ENCODE measurements at regions not wholly inside any gene's neighbourhood (a gene's known extent, or its start where the extent isn't known, plus 50 kb on each side); places are given as distances from the start of the nearest gene placed in this dataset.

DNA sequence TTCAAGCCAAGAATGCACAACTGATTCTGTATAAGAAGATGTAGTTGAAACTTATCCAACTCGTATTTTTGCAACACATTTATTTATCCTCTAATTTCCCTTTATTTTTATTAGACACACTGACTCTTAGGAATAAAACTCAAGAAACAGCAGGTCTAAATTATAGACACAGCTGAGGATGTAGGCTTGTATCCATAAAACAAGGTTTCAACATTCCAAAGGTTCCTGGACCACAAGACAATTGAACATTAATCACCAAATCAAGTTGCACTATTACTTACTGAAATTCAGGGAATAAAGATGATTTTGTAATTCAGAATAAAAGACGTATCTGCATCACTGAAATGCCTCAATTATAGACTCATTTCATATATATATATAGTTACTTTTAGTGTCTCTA is 683.5 kb upstream of the GRIA3 start:
- FAIRE-seq, result no peak

DNA sequence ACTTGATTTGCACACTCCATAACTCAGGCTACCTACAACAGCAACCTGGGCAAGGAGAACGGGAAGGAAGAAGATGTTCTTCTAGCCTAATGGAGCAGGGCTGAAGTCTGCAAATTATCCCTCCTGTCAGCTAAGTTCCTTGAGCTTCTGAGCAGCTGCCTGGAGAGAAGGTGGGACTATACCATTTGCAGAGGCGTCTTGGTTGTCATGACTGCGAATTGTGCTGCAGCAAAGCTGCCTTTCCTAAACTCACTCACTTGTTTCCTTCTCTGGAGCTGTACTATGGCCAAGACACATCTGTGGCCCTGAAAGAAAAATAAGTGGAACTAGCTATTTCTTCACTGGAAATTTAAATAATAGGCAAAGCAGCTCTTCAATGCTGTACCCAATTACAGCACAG is 682.4 kb upstream of the GRIA3 start:
- Histone ChIP-seq H3K27ac (ENCODE audit: control insufficient read depth, insufficient read depth, low read length) (no peak overlapping the region), H3K79me2 (ENCODE audit: control insufficient read depth, insufficient read depth, low read length) (no peaks in the 10 kb centered on the region), H3K27me3 (ENCODE audit: control insufficient read depth, extremely low read depth, insufficient read depth, low read length) (no peaks in the 10 kb centered on the region), H4K20me1 (ENCODE audit: control insufficient read depth, extremely low read depth, insufficient read depth, low read length) (no peaks in the 10 kb centered on the region), H3K9me1 (ENCODE audit: control insufficient read depth, extremely low read depth, insufficient read depth, low read length) (no peaks in the 10 kb centered on the region), H3K9me3 (ENCODE audit: control insufficient read depth, low read depth, low read length) (no peaks in the 10 kb centered on the region), H3K36me3 (ENCODE audit: control insufficient read depth in 2 of 2, extremely low read depth in 1 of 2, insufficient read depth in 2 of 2, low read length in 2 of 2) (no peaks in the 10 kb centered on the region), H2AFZ (ENCODE audit: control insufficient read depth, low read length) (no peak overlapping the region), H3K4me1 (ENCODE audit: control insufficient read depth, extremely low read depth, insufficient read depth, low read length) (no peaks in the 10 kb centered on the region), H3K9ac (ENCODE audit: control insufficient read depth, extremely low read depth, insufficient read depth, low read length) (no peak overlapping the region), H3K4me3 (ENCODE audit: control insufficient read depth in 2 of 3, extremely low read depth in 1 of 3, insufficient read depth in 2 of 3, low read depth in 1 of 3, low read length in 3 of 3) (no peak overlapping the region), H3K4me2 (ENCODE audit: control insufficient read depth, extremely low read depth, insufficient read depth, low read depth, low read length) (no peak overlapping the region)
- dilution Hi-C loops (cut with MboI; ENCODE audit: extremely low pct_ligation_motif_present, low sequenced_read_pairs), result no loop called here
- TF ChIP-seq, protein P1, sequence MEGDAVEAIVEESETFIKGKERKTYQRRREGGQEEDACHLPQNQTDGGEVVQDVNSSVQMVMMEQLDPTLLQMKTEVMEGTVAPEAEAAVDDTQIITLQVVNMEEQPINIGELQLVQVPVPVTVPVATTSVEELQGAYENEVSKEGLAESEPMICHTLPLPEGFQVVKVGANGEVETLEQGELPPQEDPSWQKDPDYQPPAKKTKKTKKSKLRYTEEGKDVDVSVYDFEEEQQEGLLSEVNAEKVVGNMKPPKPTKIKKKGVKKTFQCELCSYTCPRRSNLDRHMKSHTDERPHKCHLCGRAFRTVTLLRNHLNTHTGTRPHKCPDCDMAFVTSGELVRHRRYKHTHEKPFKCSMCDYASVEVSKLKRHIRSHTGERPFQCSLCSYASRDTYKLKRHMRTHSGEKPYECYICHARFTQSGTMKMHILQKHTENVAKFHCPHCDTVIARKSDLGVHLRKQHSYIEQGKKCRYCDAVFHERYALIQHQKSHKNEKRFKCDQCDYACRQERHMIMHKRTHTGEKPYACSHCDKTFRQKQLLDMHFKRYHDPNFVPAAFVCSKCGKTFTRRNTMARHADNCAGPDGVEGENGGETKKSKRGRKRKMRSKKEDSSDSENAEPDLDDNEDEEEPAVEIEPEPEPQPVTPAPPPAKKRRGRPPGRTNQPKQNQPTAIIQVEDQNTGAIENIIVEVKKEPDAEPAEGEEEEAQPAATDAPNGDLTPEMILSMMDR (optimal IDR thresholded peaks at IDR 0.05 in 1 of 3, IDR thresholded peaks at IDR 0.05 in 1 of 3, conservative IDR thresholded peaks at IDR 0.05 in 1 of 3; ENCODE audit: extremely low read depth in 1 of 3, insufficient read depth in 2 of 3, low read length in 3 of 3), result no peak
- no peak for TF ChIP-seq EZH2 (IDR thresholded peaks at IDR 0.05; ENCODE audit: low read length)
- FAIRE-seq, result no peak
- DNase-seq (ENCODE audit: low read depth, low spot score), result no peak

More for the DNA sequence above, 683.5 kb upstream of the GRIA3 start:
- Histone ChIP-seq H3K4me3 (ENCODE audit: control insufficient read depth in 2 of 3, extremely low read depth in 1 of 3, insufficient read depth in 2 of 3, low read depth in 1 of 3, low read length in 3 of 3) (no peak overlapping the region), H3K4me2 (ENCODE audit: control insufficient read depth, extremely low read depth, insufficient read depth, low read depth, low read length) (no peak overlapping the region), H3K27ac (ENCODE audit: control insufficient read depth, insufficient read depth, low read length) (no peak overlapping the region), H3K9me3 (ENCODE audit: control insufficient read depth, low read depth, low read length) (no peaks in the 10 kb centered on the region), H3K79me2 (ENCODE audit: control insufficient read depth, insufficient read depth, low read length) (no peaks in the 10 kb centered on the region), H3K36me3 (ENCODE audit: control insufficient read depth in 2 of 2, extremely low read depth in 1 of 2, insufficient read depth in 2 of 2, low read length in 2 of 2) (no peaks in the 10 kb centered on the region), H4K20me1 (ENCODE audit: control insufficient read depth, extremely low read depth, insufficient read depth, low read length) (no peaks in the 10 kb centered on the region), H3K4me1 (ENCODE audit: control insufficient read depth, extremely low read depth, insufficient read depth, low read length) (no peaks in the 10 kb centered on the region), H2AFZ (ENCODE audit: control insufficient read depth, low read length) (no peak overlapping the region), H3K9ac (ENCODE audit: control insufficient read depth, extremely low read depth, insufficient read depth, low read length) (no peak overlapping the region), H3K27me3 (ENCODE audit: control insufficient read depth, extremely low read depth, insufficient read depth, low read length) (no peaks in the 10 kb centered on the region), H3K9me1 (ENCODE audit: control insufficient read depth, extremely low read depth, insufficient read depth, low read length) (no peaks in the 10 kb centered on the region)
- DNase-seq (ENCODE audit: low read depth, low spot score), result no peak
- dilution Hi-C loops (cut with MboI; ENCODE audit: extremely low pct_ligation_motif_present, low sequenced_read_pairs), result no loop called here
- TF ChIP-seq EZH2 (IDR thresholded peaks at IDR 0.05; ENCODE audit: low read length), result no peak
- TF ChIP-seq, protein P1 (optimal IDR thresholded peaks at IDR 0.05 in 1 of 3, IDR thresholded peaks at IDR 0.05 in 1 of 3, conservative IDR thresholded peaks at IDR 0.05 in 1 of 3; ENCODE audit: extremely low read depth in 1 of 3, insufficient read depth in 2 of 3, low read length in 3 of 3), result no peak

All from keratinocyte (primary cell).